ENCODE measurements at regions not wholly inside any gene's neighbourhood (a gene's known extent, or its start where the extent isn't known, plus 50 kb on each side); places are given as distances from the start of the nearest gene placed in this dataset.

DNA sequence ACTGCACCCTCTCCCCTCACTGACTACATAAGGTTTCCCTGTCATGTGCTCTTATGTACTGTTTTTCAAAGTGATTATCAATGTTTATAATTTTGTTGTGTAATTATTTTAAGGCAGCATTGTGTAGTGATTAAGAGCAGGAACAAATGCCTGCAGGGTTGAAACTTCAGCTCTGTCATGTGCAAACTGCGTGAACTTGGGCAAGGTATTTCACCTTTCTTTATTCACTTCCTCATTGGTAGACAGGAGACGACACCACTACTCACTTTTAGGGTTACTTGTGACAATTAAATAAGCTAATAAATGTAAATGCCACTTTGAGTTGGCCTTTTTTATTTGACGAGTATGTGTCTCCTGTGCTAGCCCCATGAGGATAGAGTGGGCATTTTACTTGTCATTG is 86.5 kb upstream of the E2F8 start:
- Histone ChIP-seq H3K9me3 (ENCODE audit: insufficient read depth, low read length) (no peaks in the 10 kb centered on the region), H3K4me1 (ENCODE audit: low read length) (peaks cover 7% of the 10 kb centered on the region), H3K9ac (ENCODE audit: low read length) (no peak overlapping the region), H3K27me3 (ENCODE audit: low read depth, low read length) (peaks cover 62% of the 10 kb centered on the region), H4K20me1 (ENCODE audit: insufficient read depth, low read length) (no peaks in the 10 kb centered on the region), H3K36me3 (replicated peaks; ENCODE audit: low read depth, low read length) (no peaks in the 10 kb centered on the region), H3K27ac (ENCODE audit: low read length) (no peak overlapping the region), H3K4me3 (ENCODE audit: low read length) (no peak overlapping the region), H3K79me2 (ENCODE audit: low read length) (no peaks in the 10 kb centered on the region), H2AFZ (ENCODE audit: low read depth, low read length) (no peak overlapping the region), H3K4me2 (ENCODE audit: low read length) (no peak overlapping the region)
- TF ChIP-seq EZH2phosphoT487 (IDR thresholded peaks at IDR 0.05; ENCODE audit: low read depth): no peak
- TF ChIP-seq, protein P1, sequence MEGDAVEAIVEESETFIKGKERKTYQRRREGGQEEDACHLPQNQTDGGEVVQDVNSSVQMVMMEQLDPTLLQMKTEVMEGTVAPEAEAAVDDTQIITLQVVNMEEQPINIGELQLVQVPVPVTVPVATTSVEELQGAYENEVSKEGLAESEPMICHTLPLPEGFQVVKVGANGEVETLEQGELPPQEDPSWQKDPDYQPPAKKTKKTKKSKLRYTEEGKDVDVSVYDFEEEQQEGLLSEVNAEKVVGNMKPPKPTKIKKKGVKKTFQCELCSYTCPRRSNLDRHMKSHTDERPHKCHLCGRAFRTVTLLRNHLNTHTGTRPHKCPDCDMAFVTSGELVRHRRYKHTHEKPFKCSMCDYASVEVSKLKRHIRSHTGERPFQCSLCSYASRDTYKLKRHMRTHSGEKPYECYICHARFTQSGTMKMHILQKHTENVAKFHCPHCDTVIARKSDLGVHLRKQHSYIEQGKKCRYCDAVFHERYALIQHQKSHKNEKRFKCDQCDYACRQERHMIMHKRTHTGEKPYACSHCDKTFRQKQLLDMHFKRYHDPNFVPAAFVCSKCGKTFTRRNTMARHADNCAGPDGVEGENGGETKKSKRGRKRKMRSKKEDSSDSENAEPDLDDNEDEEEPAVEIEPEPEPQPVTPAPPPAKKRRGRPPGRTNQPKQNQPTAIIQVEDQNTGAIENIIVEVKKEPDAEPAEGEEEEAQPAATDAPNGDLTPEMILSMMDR (IDR thresholded peaks at IDR 0.05; ENCODE audit: low read depth, low read length): no peak

DNA sequence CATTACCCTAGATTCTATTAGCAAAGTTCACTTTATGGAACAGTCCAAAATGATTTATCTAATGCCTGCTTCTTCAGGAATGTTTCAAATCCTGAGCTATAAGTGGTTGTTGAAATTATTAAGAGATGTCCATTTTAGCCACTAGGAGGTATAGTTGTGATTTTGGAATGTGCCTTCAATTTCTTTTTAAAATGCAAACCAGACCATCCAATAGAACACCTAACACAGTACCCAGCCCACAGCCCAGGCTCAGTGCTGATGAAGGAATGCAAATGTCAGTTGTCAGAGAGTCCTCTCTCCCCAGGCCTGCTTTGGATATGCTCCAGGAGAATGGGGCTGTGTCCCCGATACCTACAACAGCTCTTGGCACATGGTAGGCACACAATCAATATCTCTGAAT is 85.8 kb upstream of the E2F8 start:
- no peak overlapping the region for H2AFZ ChIP-seq (ENCODE audit: low read depth, low read length)
- H3K27me3 ChIP-seq (ENCODE audit: low read depth, low read length): peaks cover 67% of the 10 kb centered on the region
- H3K4me2 ChIP-seq (ENCODE audit: low read length): no peak overlapping the region
- H3K36me3 ChIP-seq (replicated peaks; ENCODE audit: low read depth, low read length): no peaks in the 10 kb centered on the region
- H3K4me3 ChIP-seq (ENCODE audit: low read length): no peak overlapping the region
- H3K27ac ChIP-seq (ENCODE audit: low read length): no peak overlapping the region
- no peaks in the 10 kb centered on the region for H4K20me1 ChIP-seq (ENCODE audit: insufficient read depth, low read length)
- TF ChIP-seq, protein P1 (IDR thresholded peaks at IDR 0.05; ENCODE audit: low read depth, low read length): peak; percentile 24
- TF ChIP-seq EZH2phosphoT487 (IDR thresholded peaks at IDR 0.05; ENCODE audit: low read depth): no peak
- H3K9ac ChIP-seq (ENCODE audit: low read length): no peak overlapping the region
- no peaks in the 10 kb centered on the region for H3K9me3 ChIP-seq (ENCODE audit: insufficient read depth, low read length)
- H3K4me1 ChIP-seq (ENCODE audit: low read length): peaks cover 7% of the 10 kb centered on the region
- H3K79me2 ChIP-seq (ENCODE audit: low read length): no peaks in the 10 kb centered on the region

DNA sequence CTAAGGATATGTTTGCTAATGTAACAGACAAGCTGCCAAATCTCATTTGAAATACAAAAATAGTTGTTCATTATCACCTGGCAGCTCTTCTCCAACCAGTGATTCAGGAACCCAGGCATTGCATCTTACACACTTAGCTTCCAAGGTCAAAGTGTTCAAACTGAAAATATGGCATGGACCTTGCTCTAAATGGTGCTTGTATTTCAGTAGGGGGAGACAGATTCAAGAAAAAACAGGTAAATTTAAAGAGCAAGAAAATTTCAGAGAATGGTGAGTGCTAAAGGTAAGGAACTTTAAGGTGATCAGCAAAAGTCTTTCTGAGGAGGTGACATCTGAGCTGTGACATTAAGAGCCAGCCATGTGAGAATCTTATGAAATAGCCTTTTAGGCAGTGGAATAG is 82.8 kb upstream of the E2F8 start:
- Histone ChIP-seq H3K36me3 (replicated peaks; ENCODE audit: low read depth, low read length) (no peaks in the 10 kb centered on the region), H4K20me1 (ENCODE audit: insufficient read depth, low read length) (no peaks in the 10 kb centered on the region), H3K9ac (ENCODE audit: low read length) (no peak overlapping the region), H3K4me2 (ENCODE audit: low read length) (no peak overlapping the region), H3K4me3 (ENCODE audit: low read length) (no peak overlapping the region), H3K27me3 (ENCODE audit: low read depth, low read length) (peaks cover 52% of the 10 kb centered on the region), H2AFZ (ENCODE audit: low read depth, low read length) (no peak overlapping the region), H3K79me2 (ENCODE audit: low read length) (no peaks in the 10 kb centered on the region), H3K9me3 (ENCODE audit: insufficient read depth, low read length) (no peaks in the 10 kb centered on the region), H3K4me1 (ENCODE audit: low read length) (peaks cover 7% of the 10 kb centered on the region), H3K27ac (ENCODE audit: low read length) (no peak overlapping the region)
- TF ChIP-seq, protein P1 (IDR thresholded peaks at IDR 0.05; ENCODE audit: low read depth, low read length): peak; percentile 42
- no peak for TF ChIP-seq EZH2phosphoT487 (IDR thresholded peaks at IDR 0.05; ENCODE audit: low read depth)

DNA sequence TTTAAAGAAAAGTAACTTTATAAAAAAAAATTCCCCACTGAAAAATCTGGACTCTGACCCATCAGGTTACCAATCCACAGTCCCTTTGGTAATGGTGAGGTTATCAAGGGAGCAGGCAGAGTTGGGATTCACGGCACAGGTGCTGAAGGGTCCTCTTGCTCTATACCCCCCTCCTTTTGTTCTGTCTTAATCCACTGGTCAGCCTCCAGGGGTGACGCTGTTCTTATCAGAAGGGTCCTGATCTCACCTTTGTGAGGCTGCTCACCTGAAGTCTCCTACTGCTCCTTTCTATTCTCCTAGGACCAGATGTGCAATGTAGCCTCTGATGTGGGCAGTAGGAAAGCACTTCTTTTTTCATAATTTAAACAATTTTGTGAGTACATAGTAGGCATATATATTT is 80.6 kb upstream of the E2F8 start:
- H3K4me1 ChIP-seq (ENCODE audit: low read length): no peaks in the 10 kb centered on the region
- no peak overlapping the region for H3K27ac ChIP-seq (ENCODE audit: low read length)
- H3K27me3 ChIP-seq (ENCODE audit: low read depth, low read length): peaks cover 52% of the 10 kb centered on the region
- no peaks in the 10 kb centered on the region for H3K79me2 ChIP-seq (ENCODE audit: low read length)
- H3K36me3 ChIP-seq (replicated peaks; ENCODE audit: low read depth, low read length): no peaks in the 10 kb centered on the region
- no peaks in the 10 kb centered on the region for H4K20me1 ChIP-seq (ENCODE audit: insufficient read depth, low read length)
- no peaks in the 10 kb centered on the region for H3K9me3 ChIP-seq (ENCODE audit: insufficient read depth, low read length)
- no peak overlapping the region for H3K9ac ChIP-seq (ENCODE audit: low read length)
- no peak overlapping the region for H3K4me2 ChIP-seq (ENCODE audit: low read length)
- H3K4me3 ChIP-seq (ENCODE audit: low read length): no peak overlapping the region
- H2AFZ ChIP-seq (ENCODE audit: low read depth, low read length): no peak overlapping the region
- TF ChIP-seq, protein P1 (IDR thresholded peaks at IDR 0.05; ENCODE audit: low read depth, low read length): no peak
- TF ChIP-seq EZH2phosphoT487 (IDR thresholded peaks at IDR 0.05; ENCODE audit: low read depth): no peak
